ENCODE measurements at regions not wholly inside any gene's neighbourhood (a gene's known extent, or its start where the extent isn't known, plus 50 kb on each side); places are given as distances from the start of the nearest gene placed in this dataset.

- peak; percentile 50 for DNase-seq (ENCODE audit: low read depth, low spot score)
- Histone ChIP-seq H3K27me3 (replicated peaks in 1 of 2; ENCODE audit: control insufficient read depth in 2 of 2, insufficient read depth in 2 of 2, low read length in 1 of 2) (no peaks in the 10 kb centered on the region), H3K79me2 (ENCODE audit: control insufficient read depth, insufficient read depth, low read length) (no peaks in the 10 kb centered on the region), H2AFZ (ENCODE audit: control insufficient read depth, low read depth, low read length) (no peak overlapping the region), H3K9ac (ENCODE audit: control insufficient read depth, insufficient read depth, low read length) (no peak overlapping the region), H4K20me1 (ENCODE audit: control insufficient read depth, insufficient read depth) (no peaks in the 10 kb centered on the region), H3K4me3 (no peak overlapping the region), H3K36me3 (ENCODE audit: control insufficient read depth in 2 of 2, insufficient read depth in 2 of 2, low read length in 1 of 2) (no peaks in the 10 kb centered on the region), H3K9me3 (replicated peaks; ENCODE audit: control insufficient read depth, insufficient read depth, low read length) (peaks cover 4% of the 10 kb centered on the region; the same call in 2 of the 3 replicates), H3K4me1 (ENCODE audit: control insufficient read depth, insufficient read depth, low read length) (no peaks in the 10 kb centered on the region), H3K27ac (ENCODE audit: control insufficient read depth, insufficient read depth) (no peak overlapping the region), H3K4me2 (ENCODE audit: control insufficient read depth, insufficient read depth) (no peak overlapping the region)
- intact Hi-C loops (cut with micrococcal nuclease; ENCODE audit: unreplicated experiment) (no loop called here), in situ Hi-C loops (cut with MboI) (no loop called here)
- ChIA-PET POLR2A (interaction anchor here (0.6 kb wide), 1 partner anchor 874 kb away, joined by 7 read pairs; no protein-coding TSS in a partner anchor), CTCF (no interaction called here), SMC1A (ENCODE audit: uncharacterized antibody, unreplicated experiment) (interaction anchor here (0.6 kb wide), 2 partner anchors 197 to 854 kb away, joined by 3 read pairs; no protein-coding TSS in a partner anchor), RAD21 (ENCODE audit: unreplicated experiment) (no interaction called here)
- peak; percentile 52 for FAIRE-seq
- no TSS peak for BruUV-seq (replicated peaks)
- 6% methylated on average over 5 of the region's 5 CpGs for WGBS (ENCODE audit: insufficient coverage, insufficient replicate concordance, low lambda C conversion rate, missing lambda C conversion rate)
- ATAC-seq = peak; percentile 76
- no peak for TF ChIP-seq HDAC2 (IDR thresholded peaks at IDR 0.05)
- TF ChIP-seq CREM (IDR thresholded peaks at IDR 0.05; ENCODE audit: low read depth) = no peak
- TF ChIP-seq RUNX3 (IDR thresholded peaks at IDR 0.05; ENCODE audit: low read length) = peak; percentile 68
- TF ChIP-seq POU2F2 (IDR thresholded peaks at IDR 0.05; ENCODE audit: borderline replicate concordance, low read depth, low read length) = no peak
- TF ChIP-seq ZBED1 (IDR thresholded peaks at IDR 0.05; ENCODE audit: borderline replicate concordance) = 0 out of 2 replicates have a peak, but pooled peaks have one; percentile 43
- no peak for TF ChIP-seq BMI1 (IDR thresholded peaks at IDR 0.05; ENCODE audit: borderline replicate concordance)
- TF ChIP-seq BCL11A (IDR thresholded peaks at IDR 0.05; ENCODE audit: low read depth, low read length) = peak; percentile 63
- no peak for TF ChIP-seq IRF3 (IDR thresholded peaks at IDR 0.05)
- TF ChIP-seq, protein P1, sequence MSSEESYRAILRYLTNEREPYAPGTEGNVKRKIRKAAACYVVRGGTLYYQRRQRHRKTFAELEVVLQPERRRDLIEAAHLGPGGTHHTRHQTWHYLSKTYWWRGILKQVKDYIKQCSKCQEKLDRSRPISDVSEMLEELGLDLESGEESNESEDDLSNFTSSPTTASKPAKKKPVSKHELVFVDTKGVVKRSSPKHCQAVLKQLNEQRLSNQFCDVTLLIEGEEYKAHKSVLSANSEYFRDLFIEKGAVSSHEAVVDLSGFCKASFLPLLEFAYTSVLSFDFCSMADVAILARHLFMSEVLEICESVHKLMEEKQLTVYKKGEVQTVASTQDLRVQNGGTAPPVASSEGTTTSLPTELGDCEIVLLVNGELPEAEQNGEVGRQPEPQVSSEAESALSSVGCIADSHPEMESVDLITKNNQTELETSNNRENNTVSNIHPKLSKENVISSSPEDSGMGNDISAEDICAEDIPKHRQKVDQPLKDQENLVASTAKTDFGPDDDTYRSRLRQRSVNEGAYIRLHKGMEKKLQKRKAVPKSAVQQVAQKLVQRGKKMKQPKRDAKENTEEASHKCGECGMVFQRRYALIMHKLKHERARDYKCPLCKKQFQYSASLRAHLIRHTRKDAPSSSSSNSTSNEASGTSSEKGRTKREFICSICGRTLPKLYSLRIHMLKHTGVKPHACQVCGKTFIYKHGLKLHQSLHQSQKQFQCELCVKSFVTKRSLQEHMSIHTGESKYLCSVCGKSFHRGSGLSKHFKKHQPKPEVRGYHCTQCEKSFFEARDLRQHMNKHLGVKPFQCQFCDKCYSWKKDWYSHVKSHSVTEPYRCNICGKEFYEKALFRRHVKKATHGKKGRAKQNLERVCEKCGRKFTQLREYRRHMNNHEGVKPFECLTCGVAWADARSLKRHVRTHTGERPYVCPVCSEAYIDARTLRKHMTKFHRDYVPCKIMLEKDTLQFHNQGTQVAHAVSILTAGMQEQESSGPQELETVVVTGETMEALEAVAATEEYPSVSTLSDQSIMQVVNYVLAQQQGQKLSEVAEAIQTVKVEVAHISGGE (CRISPR knock-in tag; IDR thresholded peaks at IDR 0.05) = no peak
- peak; percentile 88 for TF ChIP-seq MEF2A (IDR thresholded peaks at IDR 0.05; ENCODE audit: insufficient read depth, low read depth, low read length)
- no peak for TF ChIP-seq FOXK2 (IDR thresholded peaks at IDR 0.05)
- no peak for TF ChIP-seq IKZF2 (IDR thresholded peaks at IDR 0.05)
- no peak for TF ChIP-seq YY1 (IDR thresholded peaks at IDR 0.05; ENCODE audit: low read depth, low read length)
- TF ChIP-seq SIX5 (IDR thresholded peaks at IDR 0.05; ENCODE audit: low read depth, low read length, severe bottlenecking) = no peak
- TF ChIP-seq MEF2B (IDR thresholded peaks at IDR 0.05; ENCODE audit: partially characterized antibody, poor library complexity, severe bottlenecking) = peak; percentile 79
- TF ChIP-seq E2F8 (IDR thresholded peaks at IDR 0.05; ENCODE audit: low read depth, partially characterized antibody) = no peak
- TF ChIP-seq TBL1XR1 (IDR thresholded peaks at IDR 0.05; ENCODE audit: low read depth, low read length) = peak; percentile 63; the same call in 1 of the 2 replicates
- no peak for TF ChIP-seq CREB1 (IDR thresholded peaks at IDR 0.05; ENCODE audit: low read depth)
These were observed 360.0 kb upstream of the PIK3R1 start for GRCh38 chr5:67855523-67855922.
